ENCODE measurements at regions not wholly inside any gene's neighbourhood (a gene's known extent, or its start where the extent isn't known, plus 50 kb on each side); places are given as distances from the start of the nearest gene placed in this dataset.

GRCh38 chr3:162538906-162539305, 1042.3 kb downstream of the OTOL1 start:
- H3K27me3 ChIP-seq (ENCODE audit: insufficient read depth, low read length): no peaks in the 10 kb centered on the region
- FAIRE-seq: no peak
- Mint-ChIP-seq H3K4me1 (ENCODE audit: low read depth, unreplicated experiment) (no peaks in the 10 kb centered on the region), H3K27ac (ENCODE audit: unreplicated experiment) (no peak overlapping the region), H3K27me3 (ENCODE audit: low read depth, unreplicated experiment) (no peaks in the 10 kb centered on the region), H3K36me3 (ENCODE audit: low read depth, unreplicated experiment) (no peaks in the 10 kb centered on the region), H3K9me3 (ENCODE audit: unreplicated experiment) (no peaks in the 10 kb centered on the region), H3K4me3 (ENCODE audit: unreplicated experiment) (no peak overlapping the region)
- H3K4me1 ChIP-seq (ENCODE audit: insufficient read depth, low read length): no peaks in the 10 kb centered on the region
- no peak overlapping the region for H3K4me2 ChIP-seq (ENCODE audit: low read length)
- no peaks in the 10 kb centered on the region for H4K20me1 ChIP-seq (ENCODE audit: insufficient read depth, low read length)
- no peak overlapping the region for H3K9ac ChIP-seq (ENCODE audit: low read length)
- H3K9me3 ChIP-seq (ENCODE audit: insufficient read depth, low read depth, low read length): no peaks in the 10 kb centered on the region
- no peak overlapping the region for H2AFZ ChIP-seq (ENCODE audit: low read depth, low read length)
- H3K79me2 ChIP-seq (ENCODE audit: insufficient read depth, low read length): no peaks in the 10 kb centered on the region
- no peak for DNase-seq (ENCODE audit: low read depth)
- H3K27ac ChIP-seq (ENCODE audit: low read depth, low read length): no peak overlapping the region
- H3K36me3 ChIP-seq (ENCODE audit: insufficient read depth, low read length): no peaks in the 10 kb centered on the region
- no peak overlapping the region for H3K4me3 ChIP-seq (ENCODE audit: insufficient read depth, low read depth, low read length)
- TF ChIP-seq CTCF (IDR thresholded peaks at IDR 0.05; ENCODE audit: insufficient read depth, low read depth, low read length): no peak
- no peak for TF ChIP-seq EZH2 (IDR thresholded peaks at IDR 0.05; ENCODE audit: insufficient read depth, low read length)

GRCh38 chr3:162540421-162540820, 1043.8 kb downstream of the OTOL1 start:
- Mint-ChIP-seq H3K27ac (ENCODE audit: unreplicated experiment) (no peak overlapping the region), H3K27me3 (ENCODE audit: low read depth, unreplicated experiment) (no peaks in the 10 kb centered on the region), H3K36me3 (ENCODE audit: low read depth, unreplicated experiment) (no peaks in the 10 kb centered on the region), H3K4me3 (ENCODE audit: unreplicated experiment) (no peak overlapping the region), H3K4me1 (ENCODE audit: low read depth, unreplicated experiment) (no peaks in the 10 kb centered on the region), H3K9me3 (ENCODE audit: unreplicated experiment) (no peaks in the 10 kb centered on the region)
- DNase-seq (ENCODE audit: low read depth): no peak
- TF ChIP-seq CTCF (IDR thresholded peaks at IDR 0.05; ENCODE audit: insufficient read depth, low read depth, low read length) (no peak), EZH2 (IDR thresholded peaks at IDR 0.05; ENCODE audit: insufficient read depth, low read length) (no peak)
- Histone ChIP-seq H3K9ac (ENCODE audit: low read length) (no peak overlapping the region), H3K27ac (ENCODE audit: low read depth, low read length) (no peak overlapping the region), H3K4me2 (ENCODE audit: low read length) (no peak overlapping the region), H4K20me1 (ENCODE audit: insufficient read depth, low read length) (no peaks in the 10 kb centered on the region), H3K27me3 (ENCODE audit: insufficient read depth, low read length) (no peaks in the 10 kb centered on the region), H3K4me1 (ENCODE audit: insufficient read depth, low read length) (no peaks in the 10 kb centered on the region), H3K9me3 (ENCODE audit: insufficient read depth, low read depth, low read length) (no peaks in the 10 kb centered on the region), H3K79me2 (ENCODE audit: insufficient read depth, low read length) (no peaks in the 10 kb centered on the region), H3K36me3 (ENCODE audit: insufficient read depth, low read length) (no peaks in the 10 kb centered on the region), H3K4me3 (ENCODE audit: insufficient read depth, low read depth, low read length) (no peak overlapping the region), H2AFZ (ENCODE audit: low read depth, low read length) (no peak overlapping the region)
- FAIRE-seq: no peak

GRCh38 chr3:162541923-162542322, 1045.3 kb downstream of the OTOL1 start:
- H3K27me3 ChIP-seq (ENCODE audit: insufficient read depth, low read length): no peaks in the 10 kb centered on the region
- DNase-seq (ENCODE audit: low read depth) (no peak), FAIRE-seq (no peak)
- Mint-ChIP-seq H3K36me3 (ENCODE audit: low read depth, unreplicated experiment) (no peaks in the 10 kb centered on the region), H3K4me1 (ENCODE audit: low read depth, unreplicated experiment) (no peaks in the 10 kb centered on the region), H3K4me3 (ENCODE audit: unreplicated experiment) (no peak overlapping the region), H3K9me3 (ENCODE audit: unreplicated experiment) (no peaks in the 10 kb centered on the region), H3K27me3 (ENCODE audit: low read depth, unreplicated experiment) (no peaks in the 10 kb centered on the region), H3K27ac (ENCODE audit: unreplicated experiment) (no peak overlapping the region)
- no peaks in the 10 kb centered on the region for H4K20me1 ChIP-seq (ENCODE audit: insufficient read depth, low read length)
- no peak overlapping the region for H2AFZ ChIP-seq (ENCODE audit: low read depth, low read length)
- H3K4me1 ChIP-seq (ENCODE audit: insufficient read depth, low read length): no peaks in the 10 kb centered on the region
- no peak overlapping the region for H3K9ac ChIP-seq (ENCODE audit: low read length)
- no peaks in the 10 kb centered on the region for H3K9me3 ChIP-seq (ENCODE audit: insufficient read depth, low read depth, low read length)
- H3K79me2 ChIP-seq (ENCODE audit: insufficient read depth, low read length): no peaks in the 10 kb centered on the region
- no peak overlapping the region for H3K27ac ChIP-seq (ENCODE audit: low read depth, low read length)
- no peak for TF ChIP-seq EZH2 (IDR thresholded peaks at IDR 0.05; ENCODE audit: insufficient read depth, low read length)
- TF ChIP-seq CTCF (IDR thresholded peaks at IDR 0.05; ENCODE audit: insufficient read depth, low read depth, low read length): no peak
- H3K4me3 ChIP-seq (ENCODE audit: insufficient read depth, low read depth, low read length): no peak overlapping the region
- H3K36me3 ChIP-seq (ENCODE audit: insufficient read depth, low read length): no peaks in the 10 kb centered on the region
- no peak overlapping the region for H3K4me2 ChIP-seq (ENCODE audit: low read length)
